Lung (tissue), 11 donors: ENCODE measurements at regions not wholly inside any gene's neighbourhood (a gene's known extent, or its start where the extent isn't known, plus 50 kb on each side); places are given as distances from the start of the nearest gene placed in this dataset.

Experiments
- ATAC-seq: fragments of 200-7000 bp; cut with Tn5 transposase; one replicate; pipeline ENCODE4 v1.9.1; 2020; ENCODE audit warnings: moderate number of reproducible peaks; ENCODE audit not compliant: insufficient read depth, low FRiP score
- DNase-seq, 3 donors: peaks; one replicate each; pipeline ENCODE4 v3.0.0-alpha.2; 2013 to 2017
- H3K27ac ChIP-seq, 2 donors: one replicate each; pipeline ENCODE4 v1.5.1; 2013; ENCODE audit warnings: mild to moderate bottlenecking in 2 of 2, moderate library complexity in 2 of 2, control low read depth in 1 of 2, inconsistent platforms in 1 of 2, low read depth in 1 of 2, low read length in 1 of 2
- H3K27me3 ChIP-seq, 3 donors: one replicate each; pipeline ENCODE4 v1.5.1; 2013; ENCODE audit warnings: low read length in 2 of 3; ENCODE audit not compliant: control insufficient read depth in 3 of 3, insufficient read depth in 3 of 3
- H3K36me3 ChIP-seq, 4 donors: one replicate each; pipeline ENCODE4 v1.5.1; 2013; ENCODE audit warnings: low read length in 4 of 4, mild to moderate bottlenecking in 1 of 4, moderate library complexity in 1 of 4; ENCODE audit not compliant: control insufficient read depth in 4 of 4, insufficient read depth in 4 of 4
- H3K4me1 ChIP-seq, 5 donors: one replicate each; pipeline ENCODE4 v1.5.1; 2013; ENCODE audit warnings: low read length in 5 of 5, mild to moderate bottlenecking in 2 of 5, moderate library complexity in 1 of 5; ENCODE audit not compliant: control insufficient read depth in 5 of 5, insufficient read depth in 5 of 5
- H3K4me3 ChIP-seq: one replicate; pipeline ENCODE4 v1.5.1; 2013; ENCODE audit warnings: mild to moderate bottlenecking, control low read depth, moderate library complexity
- H3K9ac ChIP-seq, 2 donors: one replicate each; pipeline ENCODE4 v1.5.1; 2013; ENCODE audit warnings: low read length in 2 of 2, control low read depth in 1 of 2; ENCODE audit not compliant: insufficient read depth in 1 of 2
- H3K9me3 ChIP-seq, 4 donors: one replicate each; pipeline ENCODE4 v1.5.1; 2013; ENCODE audit warnings: low read length in 3 of 4, mild to moderate bottlenecking in 1 of 4, moderate library complexity in 1 of 4; ENCODE audit not compliant: control insufficient read depth in 4 of 4, insufficient read depth in 3 of 4
- WGBS, 2 donors: extraction: QIAGEN DNeasy Blood & Tissue Kit; methylation state at CpG; one replicate each; pipeline ENCODE4 v1.1.7; 2013; 5-methylcytosine and 5-hydroxymethylcytosine counted together
- TF ChIP-seq, protein P1 (sequence below): IDR thresholded peaks from 2 replicates; pipeline ENCODE4 v1.5.1; 2012; ENCODE audit warnings: mild to moderate bottlenecking; ENCODE audit errors: control extremely low read depth, extremely low read depth
- donor health status: control.
- donor health status: control.
- donor health status: Bipolar disorder and iron deficiency.
- donor health status: healthy.
- donor health status: DM: yes; HTN: yes; CAD: no.

DNA sequence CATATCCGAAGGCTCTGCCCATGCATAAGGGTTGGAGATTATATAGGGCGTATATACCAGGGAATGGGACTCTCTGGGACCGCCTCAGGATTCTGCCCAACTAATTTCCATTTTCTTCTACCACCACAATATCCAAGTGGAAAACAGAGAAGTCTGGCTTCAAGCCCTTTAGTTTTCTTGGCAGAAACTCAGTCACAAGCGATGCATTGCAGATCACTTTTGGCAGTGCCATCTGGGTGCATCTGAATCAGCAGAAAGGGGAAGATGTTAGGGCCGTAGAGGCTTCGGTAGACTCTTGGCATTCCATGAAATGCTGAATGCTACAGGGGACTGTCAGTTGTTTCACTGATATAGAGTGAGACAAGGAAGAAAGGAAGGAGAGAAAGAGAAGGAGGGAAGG lies 94.1 kb upstream of the FAM9B start:
- WGBS, 2 donors, result 88 to 91% methylated on average over 6 of the region's 6 CpGs
- no peak for ATAC-seq

DNA sequence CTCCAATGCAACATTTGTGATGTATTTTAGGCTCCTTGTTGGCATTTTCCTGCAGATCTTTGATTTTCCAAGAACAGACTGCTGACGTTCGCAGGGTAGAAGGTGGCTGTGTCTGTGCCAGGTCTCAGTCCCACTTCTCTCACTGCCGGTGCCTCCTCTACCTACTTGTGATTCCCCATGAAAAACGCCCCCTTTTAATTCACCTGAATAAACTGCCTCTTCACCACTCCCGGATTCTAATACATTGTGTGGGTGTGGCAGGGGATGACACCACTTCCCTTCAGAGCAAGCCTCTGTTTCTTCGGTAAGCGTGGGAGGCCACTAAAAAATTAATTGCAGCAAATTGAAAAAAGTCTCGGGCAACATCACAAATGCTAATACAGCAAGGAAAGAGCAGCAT lies 96.1 kb upstream of the FAM9B start:
- Histone ChIP-seq H3K9me3 (peaks cover 0 to 3% (median 0%) of the 10 kb centered on the region in 4 donors), H3K4me1 (no peaks in the 10 kb centered on the region), H3K4me3 (no peak overlapping the region), H3K27ac (no peak overlapping the region), H3K36me3 (no peaks in the 10 kb centered on the region), H3K27me3 (peaks cover 0 to 10% (median 5%) of the 10 kb centered on the region in 3 donors), H3K9ac (no peak overlapping the region)
- DNase-seq (no peak), ATAC-seq (no peak)
- TF ChIP-seq, protein P1, sequence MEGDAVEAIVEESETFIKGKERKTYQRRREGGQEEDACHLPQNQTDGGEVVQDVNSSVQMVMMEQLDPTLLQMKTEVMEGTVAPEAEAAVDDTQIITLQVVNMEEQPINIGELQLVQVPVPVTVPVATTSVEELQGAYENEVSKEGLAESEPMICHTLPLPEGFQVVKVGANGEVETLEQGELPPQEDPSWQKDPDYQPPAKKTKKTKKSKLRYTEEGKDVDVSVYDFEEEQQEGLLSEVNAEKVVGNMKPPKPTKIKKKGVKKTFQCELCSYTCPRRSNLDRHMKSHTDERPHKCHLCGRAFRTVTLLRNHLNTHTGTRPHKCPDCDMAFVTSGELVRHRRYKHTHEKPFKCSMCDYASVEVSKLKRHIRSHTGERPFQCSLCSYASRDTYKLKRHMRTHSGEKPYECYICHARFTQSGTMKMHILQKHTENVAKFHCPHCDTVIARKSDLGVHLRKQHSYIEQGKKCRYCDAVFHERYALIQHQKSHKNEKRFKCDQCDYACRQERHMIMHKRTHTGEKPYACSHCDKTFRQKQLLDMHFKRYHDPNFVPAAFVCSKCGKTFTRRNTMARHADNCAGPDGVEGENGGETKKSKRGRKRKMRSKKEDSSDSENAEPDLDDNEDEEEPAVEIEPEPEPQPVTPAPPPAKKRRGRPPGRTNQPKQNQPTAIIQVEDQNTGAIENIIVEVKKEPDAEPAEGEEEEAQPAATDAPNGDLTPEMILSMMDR, result no peak
- 81 to 91% methylated on average over 8 of the region's 8 CpGs for WGBS, 2 donors

More for the DNA sequence above, 94.1 kb upstream of the FAM9B start:
- Histone ChIP-seq H3K27ac (no peak overlapping the region), H3K4me1 (no peaks in the 10 kb centered on the region), H3K9ac (no peak overlapping the region), H3K27me3 (peaks cover 0 to 5% (median 5%) of the 10 kb centered on the region in 3 donors), H3K36me3 (no peaks in the 10 kb centered on the region), H3K9me3 (peaks cover 0 to 3% (median 0%) of the 10 kb centered on the region in 4 donors), H3K4me3 (no peak overlapping the region)
- TF ChIP-seq, protein P1, result no peak
- DNase-seq, result no peak

DNA sequence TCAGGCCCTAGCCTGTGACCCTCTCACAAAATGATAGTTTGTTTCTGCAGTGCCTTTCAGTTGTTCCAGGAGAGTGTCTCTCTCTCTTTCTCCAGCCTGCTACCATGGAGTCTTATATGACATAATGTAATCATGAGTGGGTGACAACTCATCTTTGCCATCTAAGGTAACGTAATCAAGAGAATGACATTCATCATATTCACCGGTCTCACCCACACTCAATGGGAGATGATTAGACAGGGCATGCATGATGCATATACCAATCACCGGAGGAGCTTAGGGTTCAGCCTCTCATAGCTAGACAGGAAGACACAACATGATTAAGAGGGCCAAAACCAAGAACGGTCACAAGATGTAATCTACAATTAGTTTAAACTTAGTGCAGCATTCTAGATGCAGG lies 97.1 kb upstream of the FAM9B start:
- DNase-seq (no peak), ATAC-seq (no peak)
- TF ChIP-seq, protein P1, result no peak
- Histone ChIP-seq H3K27ac (no peak overlapping the region), H3K36me3 (no peaks in the 10 kb centered on the region), H3K9me3 (peaks cover 0 to 3% (median 0%) of the 10 kb centered on the region in 4 donors), H3K4me3 (no peak overlapping the region), H3K27me3 (peaks cover 0 to 10% (median 5%) of the 10 kb centered on the region in 3 donors), H3K9ac (no peak overlapping the region), H3K4me1 (no peaks in the 10 kb centered on the region)
- WGBS, 2 donors, result 88 to 97% methylated on average over 4 of the region's 4 CpGs

DNA sequence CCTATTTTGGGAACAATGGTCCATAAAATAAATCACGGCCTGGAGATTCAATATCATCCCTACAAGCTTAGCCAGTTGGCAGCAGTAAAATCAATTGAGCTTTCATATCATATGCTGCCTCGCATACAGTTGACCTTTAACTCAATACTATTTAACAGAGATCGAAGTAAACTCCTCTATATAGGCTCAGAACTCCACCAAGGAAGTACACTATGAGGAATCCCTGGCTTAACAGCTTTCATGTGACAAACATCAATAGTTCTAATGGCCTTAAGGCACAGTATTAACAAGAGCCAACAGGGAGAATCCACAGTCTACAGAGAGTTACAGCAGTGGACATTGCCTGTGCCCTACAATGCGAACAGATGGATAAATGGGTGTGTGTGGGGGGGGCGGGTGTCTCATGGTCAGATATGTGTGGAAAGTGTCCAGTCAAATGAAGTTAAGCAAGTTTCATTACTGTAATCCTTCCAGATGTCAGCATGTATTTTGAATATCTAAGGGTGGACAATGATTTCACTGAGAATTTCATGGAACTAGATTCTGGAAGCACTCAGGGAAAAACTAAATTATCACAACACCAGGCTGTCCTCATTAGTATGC lies 98.2 kb upstream of the FAM9B start:
- Histone ChIP-seq H3K9me3 (peaks cover 0 to 3% (median 0%) of the 10 kb centered on the region in 4 donors), H3K9ac (no peak overlapping the region), H3K36me3 (no peaks in the 10 kb centered on the region), H3K27ac (no peak overlapping the region), H3K4me1 (no peaks in the 10 kb centered on the region), H3K27me3 (peaks cover 0 to 8% (median 3%) of the 10 kb centered on the region in 3 donors), H3K4me3 (no peak overlapping the region)
- 68 to 91% methylated on average over 5 of the region's 5 CpGs for WGBS, 2 donors
- ATAC-seq (no peak), DNase-seq (no peak)
- TF ChIP-seq, protein P1, result no peak
